Karpas-422 (cell line): ENCODE measurements at regions not wholly inside any gene's neighbourhood (a gene's known extent, or its start where the extent isn't known, plus 50 kb on each side); places are given as distances from the start of the nearest gene placed in this dataset.

ENCODE experiments used
- DNase-seq: peaks from one replicate; pipeline ENCODE4 v3.0.0-alpha.2; 2015
- H2AFZ ChIP-seq: fragments of 200-600 bp; sonication (generic); 2 replicates; pipeline ENCODE4 v1.6.1; 2014; ENCODE audit warnings: antibody characterized with exemption, low read length, mixed read lengths
- H3K27ac ChIP-seq: fragments of 200-600 bp; sonication (generic); 2 replicates; pipeline ENCODE4 v1.5.1; 2014; ENCODE audit warnings: mild to moderate bottlenecking, low read length, moderate library complexity
- H3K27me3 ChIP-seq: fragments of 200-600 bp; sonication (generic); 2 replicates; pipeline ENCODE4 v1.6.1; 2014; ENCODE audit warnings: low read length, mixed read lengths
- H3K36me3 ChIP-seq: fragments of 200-600 bp; sonication (generic); 2 replicates; pipeline ENCODE4 v1.6.1; 2014; ENCODE audit warnings: low read length, mixed read lengths; ENCODE audit not compliant: insufficient read depth
- H3K4me1 ChIP-seq: fragments of 200-600 bp; sonication (generic); 2 replicates; pipeline ENCODE4 v1.6.1; 2014; ENCODE audit warnings: mild to moderate bottlenecking, low read length, mixed read lengths
- H3K4me2 ChIP-seq: fragments of 200-600 bp; sonication (generic); 2 replicates; pipeline ENCODE4 v1.6.1; 2014; ENCODE audit warnings: low read length, low read depth, mild to moderate bottlenecking; ENCODE audit not compliant: poor library complexity, severe bottlenecking
- H3K4me3 ChIP-seq: fragments of 200-600 bp; sonication (generic); 2 replicates; pipeline ENCODE4 v1.5.1; 2014; ENCODE audit warnings: mild to moderate bottlenecking, antibody characterized with exemption, low read length, mixed read lengths
- H3K79me2 ChIP-seq: fragments of 200-600 bp; sonication (generic); 2 replicates; pipeline ENCODE4 v1.6.1; 2014; ENCODE audit warnings: mild to moderate bottlenecking, low read length, mixed read lengths
- H3K9ac ChIP-seq: fragments of 200-600 bp; sonication (generic); 2 replicates; pipeline ENCODE4 v1.6.0; 2014; ENCODE audit warnings: low read length
- H3K9me2 ChIP-seq: fragments of 200-600 bp; sonication (generic), shearing (Covaris generic); replicated peaks from 2 replicates; pipeline ENCODE4 v1.6.0; 2014; ENCODE audit warnings: mild to moderate bottlenecking, low read length, moderate library complexity; ENCODE audit not compliant: insufficient read depth
- H3K9me3 ChIP-seq: fragments of 300-700, 200-600 bp; sonication (generic); 2 replicates; pipeline ENCODE4 v1.6.1; 2014; ENCODE audit warnings: low read length, mixed read lengths
- H4K20me1 ChIP-seq: fragments of 200-600 bp; sonication (generic); 2 replicates; pipeline ENCODE4 v1.6.1; 2014; ENCODE audit warnings: mild to moderate bottlenecking, antibody characterized with exemption, low read length, low read depth; ENCODE audit not compliant: insufficient read depth

GRCh38 chr6:132144456-132144855, 193.3 kb upstream of the CCN2 start:
- Histone ChIP-seq H3K27me3 (no peaks in the 10 kb centered on the region), H4K20me1 (no peaks in the 10 kb centered on the region), H3K4me1 (no peaks in the 10 kb centered on the region), H3K4me2 (no peak overlapping the region), H2AFZ (no peak overlapping the region), H3K4me3 (no peak overlapping the region), H3K79me2 (no peaks in the 10 kb centered on the region), H3K9me3 (no peaks in the 10 kb centered on the region), H3K9ac (no peak overlapping the region), H3K27ac (no peak overlapping the region), H3K9me2 (no peaks in the 10 kb centered on the region), H3K36me3 (no peaks in the 10 kb centered on the region)
- no peak for DNase-seq

GRCh38 chr6:132143258-132143657, 192.1 kb upstream of the CCN2 start:
- no peaks in the 10 kb centered on the region for H4K20me1 ChIP-seq
- H3K27me3 ChIP-seq: no peaks in the 10 kb centered on the region
- H3K36me3 ChIP-seq: no peaks in the 10 kb centered on the region
- no peaks in the 10 kb centered on the region for H3K9me3 ChIP-seq
- no peak overlapping the region for H3K9ac ChIP-seq
- no peaks in the 10 kb centered on the region for H3K9me2 ChIP-seq
- no peak overlapping the region for H3K4me2 ChIP-seq
- H3K4me1 ChIP-seq: no peaks in the 10 kb centered on the region
- no peaks in the 10 kb centered on the region for H3K79me2 ChIP-seq
- H2AFZ ChIP-seq: no peak overlapping the region
- no peak overlapping the region for H3K4me3 ChIP-seq
- H3K27ac ChIP-seq: no peak overlapping the region
- no peak for DNase-seq

GRCh38 chr6:132142768-132143167, 191.6 kb upstream of the CCN2 start:
- H3K79me2 ChIP-seq: no peaks in the 10 kb centered on the region
- H3K27me3 ChIP-seq: no peaks in the 10 kb centered on the region
- no peaks in the 10 kb centered on the region for H4K20me1 ChIP-seq
- no peaks in the 10 kb centered on the region for H3K9me3 ChIP-seq
- H2AFZ ChIP-seq: no peak overlapping the region
- no peak overlapping the region for H3K4me3 ChIP-seq
- no peak overlapping the region for H3K9ac ChIP-seq
- no peak overlapping the region for H3K4me2 ChIP-seq
- DNase-seq: no peak
- H3K36me3 ChIP-seq: no peaks in the 10 kb centered on the region
- no peaks in the 10 kb centered on the region for H3K9me2 ChIP-seq
- no peaks in the 10 kb centered on the region for H3K4me1 ChIP-seq
- H3K27ac ChIP-seq: no peak overlapping the region

GRCh38 chr6:132142308-132142707, 191.1 kb upstream of the CCN2 start:
- no peak for DNase-seq
- H3K9me2 ChIP-seq: no peaks in the 10 kb centered on the region
- no peaks in the 10 kb centered on the region for H4K20me1 ChIP-seq
- no peaks in the 10 kb centered on the region for H3K79me2 ChIP-seq
- no peak overlapping the region for H3K4me2 ChIP-seq
- no peaks in the 10 kb centered on the region for H3K9me3 ChIP-seq
- no peak overlapping the region for H3K4me3 ChIP-seq
- no peak overlapping the region for H2AFZ ChIP-seq
- H3K27ac ChIP-seq: no peak overlapping the region
- no peaks in the 10 kb centered on the region for H3K27me3 ChIP-seq
- H3K4me1 ChIP-seq: no peaks in the 10 kb centered on the region
- no peak overlapping the region for H3K9ac ChIP-seq
- H3K36me3 ChIP-seq: no peaks in the 10 kb centered on the region

- H3K9me2 ChIP-seq: no peaks in the 10 kb centered on the region
- no peaks in the 10 kb centered on the region for H3K27me3 ChIP-seq
- no peaks in the 10 kb centered on the region for H3K9me3 ChIP-seq
- no peak overlapping the region for H3K27ac ChIP-seq
- H3K4me1 ChIP-seq: peaks cover 6% of the 10 kb centered on the region
- DNase-seq: no peak
- no peaks in the 10 kb centered on the region for H4K20me1 ChIP-seq
- H3K4me3 ChIP-seq: no peak overlapping the region
- no peak overlapping the region for H3K4me2 ChIP-seq
- H3K79me2 ChIP-seq: no peaks in the 10 kb centered on the region
- H2AFZ ChIP-seq: no peak overlapping the region
- H3K36me3 ChIP-seq: no peaks in the 10 kb centered on the region
- no peak overlapping the region for H3K9ac ChIP-seq
Measured at GRCh38 chr6:132140189-132140588, 189.0 kb upstream of the CCN2 start.

GRCh38 chr6:132139611-132140010, 188.4 kb upstream of the CCN2 start:
- no peak overlapping the region for H2AFZ ChIP-seq
- no peak for DNase-seq
- H3K9me2 ChIP-seq: no peaks in the 10 kb centered on the region
- H3K27me3 ChIP-seq: no peaks in the 10 kb centered on the region
- no peak overlapping the region for H3K4me2 ChIP-seq
- H3K79me2 ChIP-seq: no peaks in the 10 kb centered on the region
- no peaks in the 10 kb centered on the region for H3K9me3 ChIP-seq
- peaks cover 6% of the 10 kb centered on the region for H3K4me1 ChIP-seq
- H3K27ac ChIP-seq: no peak overlapping the region
- no peaks in the 10 kb centered on the region for H4K20me1 ChIP-seq
- no peak overlapping the region for H3K9ac ChIP-seq
- H3K36me3 ChIP-seq: no peaks in the 10 kb centered on the region
- no peak overlapping the region for H3K4me3 ChIP-seq

- Histone ChIP-seq H3K4me1 (peaks cover 16% of the 10 kb centered on the region), H3K79me2 (no peaks in the 10 kb centered on the region), H2AFZ (no peak overlapping the region), H3K4me3 (no peak overlapping the region), H3K9me2 (no peaks in the 10 kb centered on the region), H3K36me3 (no peaks in the 10 kb centered on the region), H3K9me3 (no peaks in the 10 kb centered on the region), H3K9ac (no peak overlapping the region), H3K27me3 (no peaks in the 10 kb centered on the region), H4K20me1 (no peaks in the 10 kb centered on the region), H3K4me2 (no peak overlapping the region), H3K27ac (no peak overlapping the region)
- DNase-seq: no peak
Measured at GRCh38 chr6:132136981-132137380, 185.8 kb upstream of the CCN2 start.

GRCh38 chr6:132135409-132135808, 184.2 kb upstream of the CCN2 start:
- no peak overlapping the region for H3K4me3 ChIP-seq
- DNase-seq: no peak
- no peaks in the 10 kb centered on the region for H4K20me1 ChIP-seq
- no peak overlapping the region for H3K4me2 ChIP-seq
- no peaks in the 10 kb centered on the region for H3K9me2 ChIP-seq
- no peaks in the 10 kb centered on the region for H3K9me3 ChIP-seq
- no peak overlapping the region for H3K27ac ChIP-seq
- no peak overlapping the region for H2AFZ ChIP-seq
- no peaks in the 10 kb centered on the region for H3K27me3 ChIP-seq
- no peaks in the 10 kb centered on the region for H3K79me2 ChIP-seq
- no peaks in the 10 kb centered on the region for H3K36me3 ChIP-seq
- H3K4me1 ChIP-seq: peaks cover 16% of the 10 kb centered on the region
- no peak overlapping the region for H3K9ac ChIP-seq
